WTC11 (cell line): ENCODE measurements at regions not wholly inside any gene's neighbourhood (a gene's known extent, or its start where the extent isn't known, plus 50 kb on each side); places are given as distances from the start of the nearest gene placed in this dataset.
"Not testable (repeated sequence)": the region's sequence is repeated elsewhere in the genome, so short reads cannot be mapped to it uniquely, and the experiment has no call there.

Experiments used
- ATAC-seq: fragments of 200-7000 bp; cut with Tn5 transposase; 2 replicates; pipeline ENCODE4 v1.10.0; 2021; ENCODE audit warnings: mild to moderate bottlenecking, moderate library complexity
- CTCF ChIA-PET: fragments of 300-600 bp; sonication (Branson Sonifier 250); formaldehyde crosslinking; loops from one replicate; lab custom pipeline; 2021; ENCODE audit warnings: antibody characterized with exemption; lab: Charles Lee
- POLR2A ChIA-PET: fragments of 350-600 bp; sonication (Branson Sonifier 250); formaldehyde crosslinking; loops from one replicate; lab custom pipeline; 2021; ENCODE audit warnings: antibody characterized with exemption; lab: Charles Lee
- DNase-seq: peaks from one replicate; pipeline ENCODE4 v3.0.0; 2021; ENCODE audit warnings: low spot score
- H3K27ac Mint-ChIP-seq: 2 replicates; pipeline ENCODE4 v1.8.0; 2021; ENCODE audit warnings: mixed read lengths
- H3K27me3 Mint-ChIP-seq: 2 replicates; pipeline ENCODE4 v1.8.0; 2021; ENCODE audit warnings: low read depth, mild to moderate bottlenecking, moderate library complexity, mixed read lengths
- H3K36me3 Mint-ChIP-seq: 2 replicates; pipeline ENCODE4 v1.8.0; 2021; ENCODE audit warnings: mixed read lengths
- H3K4me1 Mint-ChIP-seq: 2 replicates; pipeline ENCODE4 v1.8.0; 2022; ENCODE audit warnings: mixed read lengths
- H3K4me3 Mint-ChIP-seq: 2 replicates; pipeline ENCODE4 v1.8.0; 2021; ENCODE audit warnings: mild to moderate bottlenecking, moderate library complexity, mixed read lengths
- H3K9me3 Mint-ChIP-seq: 2 replicates; pipeline ENCODE4 v1.8.0; 2021; ENCODE audit warnings: mixed read lengths
- ATF3 ChIP-seq: sonication (generic); formaldehyde crosslinking; conservative IDR thresholded peaks from 2 replicates; pipeline ENCODE4 v1.8.1; 2022; ENCODE audit warnings: mild to moderate bottlenecking, missing genetic modification reagents
- ERG ChIP-seq: fragments of 250-450 bp; sonication (Bioruptor Pico); IDR thresholded peaks from 2 replicates; pipeline ENCODE4 v1.8.0; 2021; ENCODE audit warnings: mild to moderate bottlenecking
- ETV6 ChIP-seq: sonication (generic); formaldehyde crosslinking; IDR thresholded peaks from 2 replicates; pipeline ENCODE4 v1.8.1; 2022; ENCODE audit warnings: mild to moderate bottlenecking, missing genetic modification reagents
- FOXK1 ChIP-seq: sonication (generic); formaldehyde crosslinking; IDR thresholded peaks from 2 replicates; pipeline ENCODE4 v1.8.0; 2022; ENCODE audit warnings: mild to moderate bottlenecking, moderate library complexity, missing genetic modification reagents
- GABPB1 ChIP-seq: sonication (generic); formaldehyde crosslinking; IDR thresholded peaks from 2 replicates; pipeline ENCODE4 v1.8.1; 2023; ENCODE audit warnings: mild to moderate bottlenecking, missing genetic modification reagents
- GRHL2 ChIP-seq: fragments of 250-450 bp; sonication (Bioruptor Pico); IDR thresholded peaks from 2 replicates; pipeline ENCODE4 v1.8.0; 2022; ENCODE audit warnings: mild to moderate bottlenecking, moderate library complexity; ENCODE audit not compliant: insufficient replicate concordance, severe bottlenecking
- GTF2I ChIP-seq: fragments of 250-450 bp; sonication (Bioruptor Pico); conservative IDR thresholded peaks from 2 replicates; pipeline ENCODE4 v1.4.0; 2021; ENCODE audit warnings: mild to moderate bottlenecking
- IRF2 ChIP-seq: sonication (generic); formaldehyde crosslinking; IDR thresholded peaks from 2 replicates; pipeline ENCODE4 v1.8.0; 2022; ENCODE audit warnings: low read depth, missing genetic modification reagents, borderline replicate concordance
- JAZF1 ChIP-seq: fragments of 250-450 bp; sonication (Bioruptor Pico); IDR thresholded peaks from 2 replicates; pipeline ENCODE4 v1.9.0; 2021; ENCODE audit warnings: moderate library complexity, mild to moderate bottlenecking, inconsistent platforms
- JUN ChIP-seq: sonication (generic); formaldehyde crosslinking; IDR thresholded peaks from 2 replicates; pipeline ENCODE4 v1.8.0; 2023; ENCODE audit warnings: mild to moderate bottlenecking, missing genetic modification reagents
- MAX ChIP-seq: sonication (generic); formaldehyde crosslinking; IDR thresholded peaks from 2 replicates; pipeline ENCODE4 v1.8.0; 2022; ENCODE audit warnings: mild to moderate bottlenecking, missing genetic modification reagents
- MXD4 ChIP-seq: fragments of 250-450 bp; sonication (Bioruptor Pico); IDR thresholded peaks from 2 replicates; pipeline ENCODE4 v1.8.0; 2021; ENCODE audit warnings: mild to moderate bottlenecking, moderate library complexity, borderline replicate concordance
- NR2C2 ChIP-seq: sonication (generic); formaldehyde crosslinking; IDR thresholded peaks from 2 replicates; pipeline ENCODE4 v1.8.0; 2022; ENCODE audit warnings: mild to moderate bottlenecking, missing genetic modification reagents
- NR3C1 ChIP-seq: sonication (generic); formaldehyde crosslinking; conservative IDR thresholded peaks from 2 replicates; pipeline ENCODE4 v1.8.1; 2023; ENCODE audit warnings: low read depth, mild to moderate bottlenecking, missing genetic modification reagents
- OVOL2 ChIP-seq: fragments of 250-450 bp; sonication (Bioruptor Pico); IDR thresholded peaks from 2 replicates; pipeline ENCODE4 v1.9.0; 2021; ENCODE audit warnings: mild to moderate bottlenecking, borderline replicate concordance
- PREB ChIP-seq: sonication (generic); formaldehyde crosslinking; IDR thresholded peaks from 2 replicates; pipeline ENCODE4 v1.8.1; 2022; ENCODE audit warnings: mild to moderate bottlenecking, missing genetic modification reagents, moderate library complexity, borderline replicate concordance
- PRRX2 ChIP-seq: fragments of 250-450 bp; sonication (Bioruptor Pico); IDR thresholded peaks from 2 replicates; pipeline ENCODE4 v1.8.0; 2021; ENCODE audit warnings: mild to moderate bottlenecking
- ZNF263 ChIP-seq: sonication (generic); formaldehyde crosslinking; IDR thresholded peaks from 2 replicates; pipeline ENCODE4 v1.8.1; 2022; ENCODE audit warnings: low read depth, mild to moderate bottlenecking, moderate library complexity, missing genetic modification reagents
- ZNF281 ChIP-seq: sonication (generic); formaldehyde crosslinking; IDR thresholded peaks from 2 replicates; pipeline ENCODE4 v1.8.0; 2023; ENCODE audit warnings: mild to moderate bottlenecking, missing genetic modification reagents
- ZNF396 ChIP-seq: fragments of 250-450 bp; sonication (Bioruptor Pico); IDR thresholded peaks from 2 replicates; pipeline ENCODE4 v1.8.0; 2021; ENCODE audit warnings: mild to moderate bottlenecking, moderate library complexity, borderline replicate concordance
- ZNF512 ChIP-seq: sonication (generic); formaldehyde crosslinking; IDR thresholded peaks from 2 replicates; pipeline ENCODE4 v1.8.1; 2022; ENCODE audit warnings: missing genetic modification reagents, borderline replicate concordance

- TF ChIP-seq MXD4 (no peak), NR2C2 (CRISPR knock-in tag) (no peak)
- Mint-ChIP-seq H3K4me3 (no peak overlapping the region), H3K9me3 (peaks cover 15% of the 10 kb centered on the region), H3K36me3 (peaks cover 9% of the 10 kb centered on the region), H3K27me3 (no peaks in the 10 kb centered on the region; the same call in 1 of the 2 replicates), H3K27ac (no peak overlapping the region; the same call in 1 of the 2 replicates), H3K4me1 (no peaks in the 10 kb centered on the region)
- DNase-seq, result no peak
- ChIA-PET POLR2A (no interaction called here), CTCF (no interaction called here)
- ATAC-seq, result no peak
Observed at GRCh38 chr6:76509397-76509796, 436.9 kb upstream of the IMPG1 start.

DNA sequence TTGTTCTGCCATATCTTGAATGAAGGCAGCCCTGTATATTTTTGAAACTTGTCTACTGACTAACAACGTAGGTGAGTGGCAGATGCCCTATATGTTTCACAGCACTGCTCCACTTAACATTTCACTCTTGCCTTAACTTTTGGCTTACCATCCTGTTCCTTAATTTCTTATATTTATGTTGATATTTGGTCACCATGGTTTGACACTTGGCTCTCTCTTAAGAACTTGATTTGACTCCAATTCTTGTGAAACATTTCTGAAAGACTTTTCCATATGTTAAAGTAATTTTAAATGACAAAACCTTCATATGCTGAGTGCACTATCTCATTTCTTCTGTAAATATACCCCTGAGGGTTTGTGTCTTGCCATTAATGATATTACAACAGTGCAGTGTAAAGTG is 434.3 kb upstream of the IMPG1 start:
- Mint-ChIP-seq H3K27ac (no peak overlapping the region), H3K9me3 (peaks cover 10% of the 10 kb centered on the region), H3K36me3 (no peaks in the 10 kb centered on the region), H3K4me1 (no peaks in the 10 kb centered on the region), H3K4me3 (no peak overlapping the region), H3K27me3 (no peaks in the 10 kb centered on the region)
- ChIA-PET CTCF (no interaction called here), POLR2A (no interaction called here)
- no peak for ATAC-seq
- no peak for DNase-seq
- TF ChIP-seq ETV6 (CRISPR knock-in tag), result no peak
- no peak for TF ChIP-seq PRRX2 (CRISPR knock-in tag)
- no peak for TF ChIP-seq NR3C1 (CRISPR knock-in tag)
- TF ChIP-seq ZNF512 (CRISPR knock-in tag), result no peak
- TF ChIP-seq GTF2I, result no peak
- no peak for TF ChIP-seq ZNF263 (CRISPR knock-in tag)
- no peak for TF ChIP-seq ZNF281
- TF ChIP-seq MAX (CRISPR knock-in tag), result no peak
- no peak for TF ChIP-seq JUN (CRISPR knock-in tag)
- no peak for TF ChIP-seq PREB (CRISPR knock-in tag)
- TF ChIP-seq GABPB1, result no peak
- no peak for TF ChIP-seq IRF2
- TF ChIP-seq MXD4, result no peak
- no peak for TF ChIP-seq ERG (CRISPR knock-in tag)

GRCh38 chr6:76495909-76496308 is 423.4 kb upstream of the IMPG1 start:
- H3K36me3 Mint-ChIP-seq, result peaks cover 35% of the 10 kb centered on the region
- DNase-seq (no peak), ATAC-seq (no peak)
- H3K27ac Mint-ChIP-seq, result no peak overlapping the region
- peaks cover 6% of the 10 kb centered on the region for H3K27me3 Mint-ChIP-seq
- CTCF ChIA-PET, result no interaction called here
- H3K4me1 Mint-ChIP-seq, result no peaks in the 10 kb centered on the region
- H3K4me3 Mint-ChIP-seq, result no peak overlapping the region
- TF ChIP-seq ATF3 (CRISPR knock-in tag) (no peak), OVOL2 (CRISPR knock-in tag) (no peak), JAZF1 (no peak), GRHL2 (CRISPR knock-in tag) (no peak), NR2C2 (CRISPR knock-in tag) (no peak), ZNF396 (no peak), FOXK1 (CRISPR knock-in tag) (no peak)
- POLR2A ChIA-PET, result no interaction called here
- H3K9me3 Mint-ChIP-seq, result peaks cover 50% of the 10 kb centered on the region

DNA sequence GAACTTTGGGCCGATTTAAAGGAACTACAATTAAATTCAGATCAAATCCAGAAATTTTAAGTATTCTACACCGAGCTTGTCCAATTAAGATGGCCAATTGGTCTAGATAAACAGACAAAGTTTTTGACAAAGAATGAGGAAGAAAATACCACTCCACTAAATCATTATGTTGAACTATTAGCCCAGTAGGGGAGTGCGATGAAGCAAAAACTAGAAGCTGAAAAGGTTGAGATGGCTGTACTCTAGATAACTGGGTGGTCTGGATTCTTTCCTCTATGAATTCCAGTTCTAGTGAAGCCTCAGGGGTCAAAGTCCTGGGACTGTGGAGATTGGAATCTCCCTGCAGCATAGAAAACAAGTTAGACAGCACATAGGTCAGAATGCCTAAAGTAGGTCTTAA is 418.9 kb upstream of the IMPG1 start:
- CTCF ChIA-PET, H3K27me3 Mint-ChIP-seq, H3K4me3 Mint-ChIP-seq, DNase-seq, ATAC-seq, H3K4me1 Mint-ChIP-seq, H3K27ac Mint-ChIP-seq, POLR2A ChIA-PET: not testable (repeated sequence)
- Mint-ChIP-seq H3K9me3 (peaks cover 69% of the 10 kb centered on the region), H3K36me3 (peaks cover 45% of the 10 kb centered on the region)
